ENCODE measurements at regions not wholly inside any gene's neighbourhood (a gene's known extent, or its start where the extent isn't known, plus 50 kb on each side); places are given as distances from the start of the nearest gene placed in this dataset.
"Not testable (repeated sequence)": the region's sequence is repeated elsewhere in the genome, so short reads cannot be mapped to it uniquely, and the experiment has no call there.

- DNase-seq: peak in 3 of 56 donors; percentile 0 to 5 (median 0)
These were observed 467.4 kb downstream of the TYW1 start for GRCh38 chr7:67463983-67464382.

DNA sequence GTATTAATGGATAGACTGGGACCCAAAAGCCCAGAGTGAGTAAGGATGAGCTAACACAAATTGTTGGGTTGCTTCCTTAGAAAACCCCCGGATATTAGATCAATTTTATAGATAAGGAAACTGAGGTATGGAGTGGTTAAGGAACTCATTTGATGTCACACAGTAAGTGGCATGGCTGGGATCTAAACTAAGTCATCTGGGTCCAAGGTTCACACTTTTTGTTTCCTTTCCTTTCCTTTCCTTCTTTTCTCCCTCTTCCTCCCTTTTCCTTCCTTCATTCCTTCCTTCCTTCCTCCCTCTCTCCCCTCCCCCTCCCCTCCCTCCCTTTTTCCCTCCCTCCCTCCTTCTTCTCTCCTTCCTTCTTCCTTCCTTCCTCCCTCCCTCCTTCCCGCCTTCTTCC is 469.5 kb downstream of the TYW1 start:
- DNase-seq: no peak

DNA sequence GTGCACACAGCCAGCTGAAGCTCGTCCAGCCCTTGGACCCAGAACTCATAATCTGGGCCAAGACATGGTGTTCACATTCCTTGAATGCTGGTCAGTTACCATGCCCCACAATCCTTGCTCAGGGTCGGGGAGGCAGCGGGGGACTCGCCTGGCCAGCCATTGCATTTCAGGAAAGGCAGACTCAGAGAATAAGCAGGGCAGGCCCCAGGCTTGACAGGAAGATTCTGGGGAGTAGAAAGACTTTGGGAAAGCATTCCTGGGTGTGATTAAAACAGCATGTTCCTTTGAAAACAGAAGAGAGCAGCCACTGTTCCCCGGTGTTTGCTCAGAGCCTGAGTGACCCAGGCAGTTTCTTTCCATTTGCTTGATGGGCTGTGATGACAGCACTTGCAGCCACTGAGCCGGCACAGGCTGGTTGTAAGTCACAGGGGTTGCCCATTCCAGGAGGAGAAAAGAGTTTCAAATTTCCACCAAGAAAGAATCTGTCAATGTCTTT is 473.7 kb downstream of the TYW1 start:
- peak in 42 of 56 donors; percentile 1 to 76 (median 41) for DNase-seq

- no peak for DNase-seq
These were observed 478.7 kb downstream of the TYW1 start for GRCh38 chr7:67475293-67475692.

DNA sequence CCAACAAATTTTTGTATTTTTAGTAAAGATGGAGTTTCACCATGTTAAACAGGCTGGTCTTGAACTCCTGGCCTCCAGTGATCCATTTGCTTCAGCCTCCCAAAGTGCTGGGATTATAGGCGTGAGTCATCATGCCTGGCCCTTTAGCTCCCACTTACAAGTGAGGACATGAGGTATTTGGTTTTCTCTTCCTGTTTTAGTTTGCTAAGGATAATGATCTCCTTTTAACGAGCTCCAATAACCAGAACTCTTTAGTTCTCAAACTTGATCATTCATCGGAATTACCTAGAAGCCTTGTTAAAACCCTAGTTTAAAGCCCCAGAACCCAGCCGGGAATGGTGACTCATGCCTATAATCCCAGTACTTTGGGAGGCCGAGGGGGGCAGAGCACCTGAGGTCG is 481.4 kb downstream of the TYW1 start:
- DNase-seq: no peak

GRCh38 chr7:67484244-67484751 is 487.7 kb downstream of the TYW1 start:
- peak in 47 of 56 donors; percentile 2 to 68 (median 19) for DNase-seq

DNA sequence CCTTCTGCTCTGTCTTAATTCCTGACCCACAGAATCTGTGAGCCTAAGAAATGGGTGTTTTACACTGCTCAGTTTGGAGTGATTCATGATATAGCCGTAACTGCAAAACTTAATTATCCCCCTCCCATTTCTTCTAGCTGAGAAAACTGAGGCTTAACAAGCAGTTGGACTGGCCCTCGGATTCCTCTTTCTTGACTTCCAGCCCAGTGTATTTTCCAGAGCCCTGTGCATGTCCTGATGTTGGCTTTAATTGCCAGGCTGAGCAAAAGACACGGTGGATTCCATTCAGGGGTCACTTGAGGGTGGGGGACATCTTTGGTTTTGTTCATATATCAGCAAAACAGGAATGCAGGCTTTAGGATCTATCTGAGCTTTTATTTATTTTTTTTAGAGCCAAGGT is 489.8 kb downstream of the TYW1 start:
- no peak for DNase-seq

DNA sequence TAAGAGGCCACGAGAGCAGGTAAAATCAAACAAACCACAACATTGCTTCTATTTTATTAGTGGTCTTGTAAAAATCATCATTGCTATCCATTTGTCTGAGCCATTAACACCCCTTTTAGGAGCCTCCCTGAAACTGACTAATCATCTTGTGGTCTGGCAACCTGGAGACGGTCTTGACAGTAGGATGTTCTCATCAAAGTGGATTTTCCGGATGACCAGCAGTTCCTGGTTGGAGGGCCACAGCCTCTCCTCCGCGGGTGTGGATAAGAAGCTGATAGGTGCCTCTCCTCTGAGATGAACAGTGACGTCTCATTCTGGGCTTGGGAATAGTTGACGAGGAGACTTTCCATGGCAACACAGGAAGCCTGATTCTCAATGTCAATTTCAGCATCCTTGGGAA is 490.7 kb downstream of the TYW1 start:
- DNase-seq: no peak

DNA sequence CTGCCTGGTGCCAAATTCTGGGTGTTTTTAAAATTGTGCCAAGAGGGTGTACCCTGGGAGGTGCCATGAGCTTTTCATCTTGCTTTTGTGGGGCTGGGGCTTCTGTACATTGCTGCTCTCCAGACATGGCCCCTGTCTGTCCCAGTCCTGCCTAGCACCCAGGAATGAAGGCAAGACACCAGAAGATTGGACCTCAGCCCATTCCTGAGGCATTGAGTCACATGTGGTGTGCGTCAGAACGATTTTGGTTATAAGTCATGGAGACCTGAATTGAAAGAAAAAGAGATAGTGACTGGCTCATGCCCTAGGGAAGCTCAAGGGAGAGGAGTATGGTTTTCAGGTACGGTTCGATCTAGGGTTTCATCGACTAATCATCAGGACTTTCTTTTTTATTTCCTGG is 493.2 kb downstream of the TYW1 start:
- no peak for DNase-seq

GRCh38 chr7:67493366-67493765 is 496.7 kb downstream of the TYW1 start:
- no peak for DNase-seq

- peak in 4 of 56 donors; percentile 1 to 17 (median 2) for DNase-seq
These were observed 500.0 kb downstream of the TYW1 start for GRCh38 chr7:67496589-67496988.

DNA sequence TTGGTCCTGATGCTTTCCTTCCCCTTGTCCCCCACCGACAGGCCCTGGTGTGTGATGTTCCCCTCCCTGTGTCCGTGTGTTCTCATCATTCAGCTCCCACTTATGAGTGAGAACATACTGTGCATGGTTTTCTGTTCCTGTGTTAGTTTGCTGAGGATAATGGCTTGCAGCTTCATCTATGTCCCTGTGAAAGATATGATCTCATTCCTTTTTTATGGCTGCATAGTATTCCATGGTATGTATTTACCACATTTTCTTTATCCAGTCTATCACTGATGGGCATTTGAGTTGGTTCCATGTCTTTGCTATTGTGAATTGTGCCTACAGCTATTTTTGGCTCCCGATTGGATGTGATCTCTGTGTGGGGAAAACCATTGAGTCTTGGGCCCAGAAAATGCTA is 501.3 kb downstream of the TYW1 start:
- not testable (repeated sequence) for DNase-seq

DNA sequence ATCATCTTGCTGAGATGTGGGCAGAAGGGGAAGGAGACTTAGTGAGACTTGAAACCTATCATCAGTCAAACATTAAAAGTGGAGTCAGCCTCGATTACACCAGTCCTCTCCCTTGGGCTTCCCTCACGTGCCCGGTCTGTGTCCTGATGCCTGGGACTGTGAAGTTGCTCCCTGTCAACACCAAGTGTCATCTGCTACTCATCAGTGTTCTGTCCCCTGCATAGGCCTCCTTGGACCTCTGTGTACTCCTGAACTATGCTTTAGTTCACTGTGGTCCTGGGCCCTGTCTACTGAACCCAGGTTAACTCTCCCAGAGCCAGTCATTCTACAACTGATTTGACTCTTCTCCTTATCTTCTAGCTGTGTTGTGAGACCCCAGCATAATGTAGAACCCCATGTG is 506.3 kb downstream of the TYW1 start:
- no peak for DNase-seq

DNA sequence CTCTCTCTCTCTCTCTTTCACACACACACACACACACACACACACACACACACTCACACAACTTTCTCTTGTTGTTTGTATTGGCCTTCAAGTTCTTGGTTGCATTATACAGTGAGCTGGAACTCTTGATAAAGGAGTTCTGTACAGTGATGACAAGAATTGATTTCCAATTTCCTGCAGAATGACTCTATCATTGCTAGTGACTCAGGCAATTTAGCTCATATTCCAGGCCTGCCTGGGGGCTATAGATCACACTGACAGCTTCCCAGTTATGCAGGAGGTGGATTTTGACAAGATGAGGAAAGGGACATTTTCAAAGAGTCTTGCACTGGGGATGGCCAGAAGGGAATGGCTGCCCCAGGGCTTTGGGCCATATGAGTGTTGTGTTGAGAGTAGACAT is 508.8 kb downstream of the TYW1 start:
- no peak for DNase-seq

DNA sequence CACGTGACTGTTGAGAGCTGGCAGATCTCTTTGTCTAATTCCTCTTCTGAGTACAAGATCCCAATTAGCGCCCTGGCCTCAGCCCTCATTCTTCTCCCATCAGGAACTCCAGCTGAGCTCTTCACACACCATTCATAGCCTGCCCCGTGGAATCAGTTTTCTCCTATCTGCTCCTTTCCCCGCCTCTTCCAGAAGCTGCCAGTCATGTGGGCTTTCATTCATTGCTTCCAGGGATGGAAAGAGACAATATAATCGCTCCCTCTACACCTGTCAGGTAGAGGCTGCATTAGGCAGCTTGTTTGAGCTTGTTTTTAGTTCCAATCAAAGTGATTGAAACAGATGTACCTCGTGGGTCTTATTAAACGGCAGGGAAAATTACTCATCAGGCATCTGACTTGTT is 515.8 kb downstream of the TYW1 start:
- DNase-seq: peak in 1 of 56 donors; percentile 6

- no peak for DNase-seq
These were observed 521.9 kb downstream of the TYW1 start for GRCh38 chr7:67518580-67518979.

DNA sequence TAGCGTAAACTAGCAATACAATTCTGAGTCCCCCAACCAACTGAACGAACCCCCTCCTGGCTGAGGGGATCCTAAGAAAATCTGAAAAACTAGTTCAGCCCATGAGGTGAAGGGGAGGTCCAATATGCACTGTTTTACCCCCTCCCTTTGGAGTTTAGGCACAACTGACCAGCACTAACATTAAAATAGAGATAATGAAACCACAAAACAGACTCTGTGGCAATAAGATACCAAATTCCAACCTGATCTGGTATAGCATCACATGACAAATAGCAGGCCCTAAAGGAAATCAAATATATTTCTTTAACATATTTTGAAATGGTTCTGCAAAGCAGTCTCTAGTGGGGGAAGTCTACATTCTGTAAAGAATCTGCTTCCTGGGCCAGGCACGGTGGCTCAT is 522.5 kb downstream of the TYW1 start:
- DNase-seq: no peak

DNA sequence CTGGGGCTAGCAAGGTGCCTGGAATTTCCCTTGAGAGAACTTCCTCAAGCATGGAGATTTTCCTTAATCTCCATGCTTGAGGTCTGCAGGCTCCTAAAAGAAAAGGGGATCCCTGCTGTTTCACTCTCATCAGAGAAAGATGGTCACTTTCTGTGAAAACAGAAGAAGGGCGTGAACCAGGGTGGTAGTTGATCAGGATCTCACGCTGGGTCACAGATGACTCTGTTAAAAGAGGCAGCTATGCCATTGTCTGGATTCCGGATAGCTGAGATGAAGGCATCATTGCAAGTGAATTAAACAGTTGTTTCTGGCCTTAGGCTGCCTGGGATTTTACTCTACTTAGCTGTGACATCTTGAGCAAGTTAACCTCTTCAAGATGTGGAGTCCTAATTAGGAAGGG is 525.9 kb downstream of the TYW1 start:
- no peak for DNase-seq

DNA sequence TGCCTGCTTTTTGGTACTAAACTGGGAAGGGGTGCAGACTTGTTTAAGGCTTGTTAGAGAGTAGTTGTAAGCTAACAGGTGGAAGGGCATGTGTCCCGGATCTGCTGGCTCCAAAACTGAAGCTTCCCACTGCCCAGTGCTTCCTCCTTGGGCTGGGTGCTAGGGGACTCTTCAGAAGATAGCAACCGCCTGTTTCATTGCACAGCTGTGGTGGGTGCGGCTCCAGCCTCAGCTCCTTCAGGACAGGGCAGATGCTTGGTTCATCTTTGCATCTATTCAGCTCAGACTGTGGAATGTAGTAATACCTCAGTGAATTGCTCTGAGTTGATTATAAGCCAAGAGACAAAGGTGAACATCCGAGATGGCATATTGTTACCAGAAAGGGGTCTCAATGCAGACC is 527.1 kb downstream of the TYW1 start:
- DNase-seq: no peak

GRCh38 chr7:67525588-67525987 is 529.0 kb downstream of the TYW1 start:
- DNase-seq: no peak

DNA sequence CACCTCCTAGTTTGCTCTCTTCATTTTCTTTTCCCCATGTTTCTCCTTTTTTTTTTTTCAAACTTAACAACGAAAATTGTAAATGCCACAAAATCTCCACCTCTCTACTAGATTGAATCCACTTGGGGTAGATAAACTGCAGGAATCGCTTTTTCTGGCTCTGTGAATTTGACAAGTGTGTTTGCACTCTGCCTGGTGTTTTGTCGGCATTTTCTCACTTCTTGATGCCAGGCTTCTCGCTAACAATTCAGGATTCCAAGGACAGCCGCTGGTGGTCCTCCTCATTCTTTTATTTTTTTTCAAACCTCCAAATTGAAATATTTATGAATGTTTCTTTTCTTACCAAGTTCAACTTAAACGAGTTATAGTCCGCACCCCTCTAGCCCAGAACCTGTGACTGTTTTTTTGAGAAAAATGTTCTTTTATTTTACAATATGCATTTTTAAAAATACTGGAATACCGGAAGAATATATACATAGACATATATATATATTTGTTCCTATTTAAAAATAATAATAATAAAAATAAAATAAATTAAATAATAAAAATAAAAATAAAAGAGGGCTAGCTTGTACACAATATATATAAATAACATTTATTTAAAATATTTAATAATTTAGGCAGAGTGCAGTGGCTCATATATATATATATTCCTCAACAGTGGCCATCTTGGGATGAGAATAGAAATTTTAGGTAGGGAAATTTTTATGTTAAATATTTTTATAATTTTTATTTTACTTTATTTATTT is 538.8 kb downstream of the TYW1 start:
- DNase-seq: no peak

- DNase-seq: no peak
These were observed 546.3 kb downstream of the TYW1 start for GRCh38 chr7:67542916-67543315.

DNA sequence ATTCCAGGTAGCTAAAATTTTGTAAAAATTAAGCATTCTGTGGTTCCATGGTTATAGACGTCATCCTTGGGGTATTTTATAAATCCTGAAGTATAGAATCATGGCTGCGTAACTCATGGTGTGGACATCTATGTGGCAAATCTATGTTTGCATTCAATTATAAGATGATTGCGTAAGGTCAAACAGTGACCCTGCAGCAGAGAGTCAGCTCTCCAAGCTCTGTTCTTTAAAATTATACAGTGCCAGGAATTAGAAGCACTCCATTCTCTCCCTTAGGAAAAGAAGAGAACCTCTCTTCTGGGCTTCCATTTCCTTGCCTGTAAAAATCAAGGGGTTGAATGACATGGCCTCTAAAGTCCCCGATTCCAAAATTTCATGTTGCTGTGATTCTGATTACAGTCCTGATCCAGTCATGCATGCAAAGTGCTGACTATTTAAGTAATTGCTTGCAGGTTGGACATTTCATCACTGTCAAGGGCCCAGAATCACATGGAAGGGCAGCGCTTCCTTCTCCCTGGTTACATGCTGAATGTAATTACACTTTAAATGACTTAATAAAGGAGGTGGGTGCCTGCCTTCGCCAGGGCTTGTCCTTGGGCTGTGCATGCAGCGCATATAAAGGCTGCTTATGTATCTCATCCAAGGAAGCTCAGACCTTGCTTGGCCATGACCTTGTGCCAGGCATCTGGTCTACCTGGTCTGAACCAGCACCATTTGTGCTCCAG is 550.7 kb downstream of the TYW1 start:
- DNase-seq: no peak

Measured in amygdala (tissue), 56 donors.